HepG2 (cell line): ENCODE measurements at regions not wholly inside any gene's neighbourhood (a gene's known extent, or its start where the extent isn't known, plus 50 kb on each side); places are given as distances from the start of the nearest gene placed in this dataset.

ENCODE experiments used
- ATAC-seq: fragments of 200-7000 bp; cut with Tn5 transposase; 3 replicates; pipeline ENCODE4 v1.9.1; 2020; ENCODE audit warnings: mild to moderate bottlenecking, moderate library complexity
- BruUV-seq: library from RNA; stranded (reverse); fragments of 400-500 nt; replicated peaks from 2 replicates; lab custom pipeline; 2021; lab: Mats Ljungman, UMichigan
- CTCF ChIA-PET: fragments of 300-600 bp; formaldehyde crosslinking; extraction: SDS; loops from one replicate; lab custom pipeline; 2021; ENCODE audit warnings: low total read pairs, inconsistent platforms, low intra/inter-chr PET ratio; lab: Yijun Ruan, JAX
- POLR2A ChIA-PET: fragments of 350-600 bp; sonication (Branson Sonifier 250); formaldehyde crosslinking; loops from one replicate; lab custom pipeline; 2020; ENCODE audit warnings: antibody characterized with exemption, inconsistent platforms; lab: Yijun Ruan, JAX
- DNase-seq: peaks from one replicate; pipeline ENCODE4 v3.0.0-alpha.2; 2015; ENCODE audit warnings: low spot score
- FAIRE-seq: peaks from 3 replicates; lab custom pipeline; 2011; peaks lifted over from hg19 to GRCh38; lab: Jason Lieb, UNC
- H2AFZ ChIP-seq: one replicate; pipeline ENCODE4 v1.6.1; 2011; ENCODE audit warnings: low read length, inconsistent platforms
- H3K27ac ChIP-seq: fragments of 300-600 bp; 3 replicates; pipeline ENCODE4 v1.8.0; 2011; ENCODE audit warnings: mixed run types, mild to moderate bottlenecking, mixed read lengths, low read length, inconsistent platforms; ENCODE audit not compliant: insufficient read depth; ENCODE audit errors: extremely low read length
- H3K27me3 ChIP-seq, 2 experiments: fragments of 200-600 bp in 1 of 2; 2 replicates in 1 of 2; 3 replicates in 1 of 2; pipeline versions ENCODE4 v1.6.0 to v1.8.0; 2011; ENCODE audit warnings: low read length in 2 of 2, mild to moderate bottlenecking in 2 of 2, moderate library complexity in 2 of 2, inconsistent platforms in 1 of 2; ENCODE audit not compliant: insufficient read depth in 2 of 2, control insufficient read depth in 1 of 2
- H3K36me3 ChIP-seq, 2 experiments: fragments of 200-600 bp in 1 of 2; replicated peaks in 1 of 2; 2 replicates in 1 of 2; 3 replicates in 1 of 2; pipeline versions ENCODE4 v1.5.1 to v1.8.0; 2011; ENCODE audit warnings: low read length in 2 of 2, inconsistent platforms in 1 of 2; ENCODE audit not compliant: insufficient read depth in 2 of 2, control insufficient read depth in 1 of 2
- H3K4me1 ChIP-seq: 2 replicates; pipeline ENCODE4 v1.5.1; 2012; ENCODE audit warnings: low read length, inconsistent platforms; ENCODE audit not compliant: insufficient read depth
- H3K4me2 ChIP-seq: 2 replicates; pipeline ENCODE4 v1.6.0; 2011; ENCODE audit warnings: low read depth, low read length, inconsistent platforms
- H3K4me3 ChIP-seq, 3 experiments: fragments of 200-600 bp in 1 of 3; sonication (generic), shearing (Covaris generic) in 1 of 3; replicated peaks in 1 of 3; 2 replicates each; pipeline ENCODE4 v1.5.1; 2011 to 2016; ENCODE audit warnings: low read length in 3 of 3, inconsistent platforms in 2 of 3, low read depth in 2 of 3, mild to moderate bottlenecking in 2 of 3, control low read depth in 1 of 3, mixed read lengths in 1 of 3; ENCODE audit not compliant: insufficient read depth in 1 of 3
- H3K79me2 ChIP-seq: one replicate; pipeline ENCODE4 v1.6.1; 2011; ENCODE audit warnings: low read length, inconsistent platforms; ENCODE audit not compliant: insufficient read depth
- H3K9ac ChIP-seq: 2 replicates; pipeline ENCODE4 v1.6.0; 2011; ENCODE audit warnings: mild to moderate bottlenecking, low read depth, low read length, inconsistent platforms; ENCODE audit not compliant: insufficient read depth
- H3K9me3 ChIP-seq: 2 replicates; pipeline ENCODE4 v1.5.1; 2012; ENCODE audit warnings: mild to moderate bottlenecking, low read length
- H4K20me1 ChIP-seq: 2 replicates; pipeline ENCODE4 v1.6.0; 2011; ENCODE audit warnings: inconsistent platforms, mild to moderate bottlenecking, low read length, moderate library complexity; ENCODE audit not compliant: insufficient read depth
- ATRX ChIP-seq: sonication (generic); formaldehyde crosslinking; IDR thresholded peaks from 2 replicates; pipeline ENCODE4 v1.4.0; 2020; ENCODE audit warnings: missing genetic modification reagents, borderline replicate concordance
- EED ChIP-seq: sonication (generic); formaldehyde crosslinking; IDR thresholded peaks from 2 replicates; pipeline ENCODE4 v1.5.0; 2020; ENCODE audit warnings: mild to moderate bottlenecking, missing genetic modification reagents
- ZFX ChIP-seq: sonication (generic); formaldehyde crosslinking; IDR thresholded peaks from 2 replicates; pipeline ENCODE4 v1.4.0; 2020; ENCODE audit warnings: mild to moderate bottlenecking, low read depth, missing genetic modification reagents, moderate library complexity
- ZNF556 ChIP-seq: sonication (generic); formaldehyde crosslinking; IDR thresholded peaks from 2 replicates; pipeline ENCODE4 v1.4.0; 2020; ENCODE audit warnings: mild to moderate bottlenecking, missing genetic modification reagents, borderline replicate concordance
- ZNF607 ChIP-seq: sonication (generic); formaldehyde crosslinking; IDR thresholded peaks from 2 replicates; pipeline ENCODE4 v1.5.1; 2020; ENCODE audit warnings: missing genetic modification reagents, mild to moderate bottlenecking, borderline replicate concordance
- ZSCAN20 ChIP-seq: sonication (generic); formaldehyde crosslinking; IDR thresholded peaks from 2 replicates; pipeline ENCODE4 v1.4.0; 2020; ENCODE audit warnings: missing genetic modification reagents, mild to moderate bottlenecking, borderline replicate concordance
- WGBS: methylation state at CpG from one replicate; pipeline ENCODE4 v1.1.6; 2017; ENCODE audit warnings: low lambda C conversion rate; 5-methylcytosine and 5-hydroxymethylcytosine counted together
- in situ Hi-C: cut with HindIII; loops from 2 replicates; pipeline ENCODE4 v1.10.0; 2017; ENCODE audit warnings: low pct_unique_long_range_greater_than_20kb; ENCODE audit not compliant: extremely low pct_ligation_motif_present
- intact Hi-C: fragments of 100-400 bp; cut with micrococcal nuclease; formaldehyde crosslinking; loops from one replicate; pipeline ENCODE4 v1.10.0; 2022; ENCODE audit not compliant: unreplicated experiment
- TF ChIP-seq, protein P1 (sequence below): IDR thresholded peaks from 2 replicates; pipeline ENCODE4 v1.4.0; 2020; ENCODE audit warnings: mild to moderate bottlenecking, missing genetic modification reagents
- TF ChIP-seq, protein P2 (sequence below): IDR thresholded peaks from 2 replicates; pipeline ENCODE4 v1.6.1; 2016; ENCODE audit warnings: missing biosample characterization, missing genetic modification reagents, low read depth
- TF ChIP-seq, protein P3 (sequence below): sonication (generic); formaldehyde crosslinking; IDR thresholded peaks from 2 replicates; pipeline ENCODE4 v1.5.0; 2020; ENCODE audit warnings: mild to moderate bottlenecking, low read depth, missing genetic modification reagents, borderline replicate concordance

DNA sequence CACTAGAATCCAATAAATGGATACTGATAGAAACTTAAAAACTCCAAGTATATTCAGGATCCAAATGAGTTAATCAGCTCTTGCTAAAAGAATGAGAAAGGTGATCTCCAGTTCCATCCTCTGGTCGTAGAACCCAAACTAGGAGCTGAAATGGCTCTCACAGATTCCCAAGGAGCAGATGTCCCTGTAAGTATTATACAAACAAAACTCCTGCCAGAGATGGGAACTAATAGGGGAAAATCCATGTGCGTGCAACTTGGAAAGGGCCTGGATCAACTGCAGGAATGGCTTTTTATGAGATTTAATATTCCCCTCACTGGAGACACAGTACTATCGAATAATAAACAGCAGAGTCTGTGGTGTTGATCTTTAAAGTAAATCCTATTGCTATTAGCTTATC lies 309.2 kb upstream of the TBX3 start:
- Histone ChIP-seq H4K20me1 (no peaks in the 10 kb centered on the region), H3K79me2 (no peaks in the 10 kb centered on the region), H3K27ac (no peak overlapping the region), H3K4me2 (no peak overlapping the region), H3K4me1 (no peaks in the 10 kb centered on the region), H3K4me3 (no peak overlapping the region), H2AFZ (no peak overlapping the region), H3K9ac (no peak overlapping the region), H3K36me3 (no peaks in the 10 kb centered on the region), H3K9me3 (peaks cover 10% of the 10 kb centered on the region; the same call in 1 of the 2 replicates), H3K27me3 (no peaks in the 10 kb centered on the region)
- ChIA-PET CTCF (no interaction called here), POLR2A (no interaction called here)
- TF ChIP-seq ATRX (CRISPR knock-in tag) (no peak), ZNF556 (no peak), ZFX (CRISPR knock-in tag) (no peak), ZSCAN20 (CRISPR knock-in tag) (no peak), ZNF607 (CRISPR knock-in tag) (no peak), EED (CRISPR knock-in tag) (no peak)
- TF ChIP-seq, protein P1, sequence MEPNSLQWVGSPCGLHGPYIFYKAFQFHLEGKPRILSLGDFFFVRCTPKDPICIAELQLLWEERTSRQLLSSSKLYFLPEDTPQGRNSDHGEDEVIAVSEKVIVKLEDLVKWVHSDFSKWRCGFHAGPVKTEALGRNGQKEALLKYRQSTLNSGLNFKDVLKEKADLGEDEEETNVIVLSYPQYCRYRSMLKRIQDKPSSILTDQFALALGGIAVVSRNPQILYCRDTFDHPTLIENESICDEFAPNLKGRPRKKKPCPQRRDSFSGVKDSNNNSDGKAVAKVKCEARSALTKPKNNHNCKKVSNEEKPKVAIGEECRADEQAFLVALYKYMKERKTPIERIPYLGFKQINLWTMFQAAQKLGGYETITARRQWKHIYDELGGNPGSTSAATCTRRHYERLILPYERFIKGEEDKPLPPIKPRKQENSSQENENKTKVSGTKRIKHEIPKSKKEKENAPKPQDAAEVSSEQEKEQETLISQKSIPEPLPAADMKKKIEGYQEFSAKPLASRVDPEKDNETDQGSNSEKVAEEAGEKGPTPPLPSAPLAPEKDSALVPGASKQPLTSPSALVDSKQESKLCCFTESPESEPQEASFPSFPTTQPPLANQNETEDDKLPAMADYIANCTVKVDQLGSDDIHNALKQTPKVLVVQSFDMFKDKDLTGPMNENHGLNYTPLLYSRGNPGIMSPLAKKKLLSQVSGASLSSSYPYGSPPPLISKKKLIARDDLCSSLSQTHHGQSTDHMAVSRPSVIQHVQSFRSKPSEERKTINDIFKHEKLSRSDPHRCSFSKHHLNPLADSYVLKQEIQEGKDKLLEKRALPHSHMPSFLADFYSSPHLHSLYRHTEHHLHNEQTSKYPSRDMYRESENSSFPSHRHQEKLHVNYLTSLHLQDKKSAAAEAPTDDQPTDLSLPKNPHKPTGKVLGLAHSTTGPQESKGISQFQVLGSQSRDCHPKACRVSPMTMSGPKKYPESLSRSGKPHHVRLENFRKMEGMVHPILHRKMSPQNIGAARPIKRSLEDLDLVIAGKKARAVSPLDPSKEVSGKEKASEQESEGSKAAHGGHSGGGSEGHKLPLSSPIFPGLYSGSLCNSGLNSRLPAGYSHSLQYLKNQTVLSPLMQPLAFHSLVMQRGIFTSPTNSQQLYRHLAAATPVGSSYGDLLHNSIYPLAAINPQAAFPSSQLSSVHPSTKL (CRISPR knock-in tag) = no peak
- TF ChIP-seq, protein P2, sequence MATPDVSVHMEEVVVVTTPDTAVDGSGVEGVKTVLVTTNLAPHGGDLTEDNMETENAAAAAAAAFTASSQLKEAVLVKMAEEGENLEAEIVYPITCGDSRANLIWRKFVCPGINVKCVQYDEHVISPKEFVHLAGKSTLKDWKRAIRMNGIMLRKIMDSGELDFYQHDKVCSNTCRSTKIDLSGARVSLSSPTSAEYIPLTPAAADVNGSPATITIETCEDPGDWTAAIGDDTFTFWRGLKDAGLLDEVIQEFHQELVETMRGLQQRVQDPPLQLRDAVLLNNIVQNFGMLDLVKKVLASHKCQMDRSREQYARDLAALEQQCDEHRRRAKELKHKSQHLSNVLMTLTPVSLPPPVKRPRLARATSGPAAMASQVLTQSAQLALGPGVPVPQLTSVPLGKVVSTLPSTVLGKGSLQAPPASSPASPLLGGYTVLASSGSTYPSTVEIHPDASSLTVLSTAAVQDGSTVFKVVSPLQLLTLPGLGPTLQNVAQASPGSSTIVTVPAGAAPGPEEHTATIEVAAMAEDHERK (CRISPR knock-in tag) = no peak
- TF ChIP-seq, protein P3, sequence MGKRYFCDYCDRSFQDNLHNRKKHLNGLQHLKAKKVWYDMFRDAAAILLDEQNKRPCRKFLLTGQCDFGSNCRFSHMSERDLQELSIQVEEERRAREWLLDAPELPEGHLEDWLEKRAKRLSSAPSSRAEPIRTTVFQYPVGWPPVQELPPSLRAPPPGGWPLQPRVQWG (CRISPR knock-in tag) = no peak
- no TSS peak for BruUV-seq
- in situ Hi-C loops = no loop called here
- intact Hi-C loops = no loop called here
- DNase-seq (no peak), FAIRE-seq (no peak), ATAC-seq (no peak)
- WGBS = 31% methylated on average over 3 of the region's 3 CpGs
